ENCODE measurements at regions not wholly inside any gene's neighbourhood (a gene's known extent, or its start where the extent isn't known, plus 50 kb on each side); places are given as distances from the start of the nearest gene placed in this dataset.

DNA sequence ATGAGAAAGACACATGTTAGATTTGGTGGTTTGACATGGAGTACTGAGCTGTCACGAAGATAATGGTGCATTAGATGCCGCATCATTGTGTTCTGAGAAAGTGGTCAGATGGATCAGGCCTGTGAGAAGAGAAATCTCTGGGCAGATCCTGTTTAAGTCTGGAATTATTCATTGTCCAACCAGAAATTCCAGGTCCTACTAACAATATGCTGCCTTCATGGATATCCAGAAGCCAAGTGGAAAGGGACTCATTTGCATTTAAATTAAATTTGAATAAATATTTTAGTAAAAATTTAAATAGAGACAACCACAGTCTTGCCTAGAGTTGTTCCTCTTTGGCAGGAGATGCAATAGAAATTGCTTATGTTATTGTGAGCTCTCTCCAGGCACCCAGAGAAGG lies 330.5 kb upstream of the TMEM132C start:
- H4K20me1 ChIP-seq (ENCODE audit: insufficient read depth, low read length), result no peaks in the 10 kb centered on the region
- H3K27ac ChIP-seq (ENCODE audit: low read depth, low read length, poor library complexity, severe bottlenecking), result no peak overlapping the region
- CTCF ChIA-PET (ENCODE audit: unreplicated experiment), result no interaction called here
- TF ChIP-seq EZH2phosphoT487 (IDR thresholded peaks at IDR 0.05; ENCODE audit: borderline replicate concordance, low read depth, low read length) (no peak), CTCF (conservative IDR thresholded peaks at IDR 0.05; ENCODE audit: low read length) (no peak)
- H2AFZ ChIP-seq (ENCODE audit: low read length), result no peak overlapping the region
- no TSS peak for BruUV-seq (replicated peaks)
- no peaks in the 10 kb centered on the region for H3K79me2 ChIP-seq (ENCODE audit: insufficient read depth, low read depth, low read length)
- H3K4me1 ChIP-seq (ENCODE audit: insufficient read depth, low read length, poor library complexity, severe bottlenecking), result no peaks in the 10 kb centered on the region
- POLR2A ChIA-PET, result no interaction called here
- no peak overlapping the region for H3K4me3 ChIP-seq (ENCODE audit: low read depth, low read length, poor library complexity, severe bottlenecking)
- intact Hi-C loops (cut with micrococcal nuclease; ENCODE audit: unreplicated experiment), result no loop called here
- H3K36me3 ChIP-seq (ENCODE audit: insufficient read depth, low read length), result no peaks in the 10 kb centered on the region
- DNase-seq (ENCODE audit: low spot score), result no peak
- no peaks in the 10 kb centered on the region for H3K9me2 ChIP-seq (ENCODE audit: insufficient read depth, low read length)
- H3K4me2 ChIP-seq (ENCODE audit: low read length), result no peak overlapping the region
- no peaks in the 10 kb centered on the region for H3K9me3 ChIP-seq (ENCODE audit: low read length)

DNA sequence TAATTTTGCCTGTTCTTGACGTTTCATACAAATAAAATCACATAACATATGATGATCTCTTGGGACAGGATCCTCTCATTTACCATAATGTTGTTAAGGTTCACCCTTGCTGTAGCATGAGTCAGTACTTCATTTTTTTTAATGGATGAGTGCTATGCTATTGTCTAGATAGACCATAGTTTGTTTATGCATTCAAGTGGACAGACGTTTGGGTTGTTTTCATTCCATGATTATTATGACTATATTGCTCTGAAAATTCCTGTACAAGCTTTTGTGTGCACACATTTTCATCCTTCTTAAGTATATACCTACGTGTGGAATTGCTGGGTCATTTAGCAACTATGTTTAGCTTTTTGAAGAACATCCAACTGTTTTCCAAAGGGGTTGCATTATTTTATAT lies 325.6 kb upstream of the TMEM132C start:
- no peak for DNase-seq (ENCODE audit: low spot score)
- no peak overlapping the region for H3K27ac ChIP-seq (ENCODE audit: low read depth, low read length, poor library complexity, severe bottlenecking)
- H3K4me1 ChIP-seq (ENCODE audit: insufficient read depth, low read length, poor library complexity, severe bottlenecking), result no peaks in the 10 kb centered on the region
- H3K4me2 ChIP-seq (ENCODE audit: low read length), result no peak overlapping the region
- ChIA-PET POLR2A (interaction anchor here (0.6 kb wide), 1 partner anchor 235 kb away, joined by 3 read pairs; no protein-coding TSS in a partner anchor), CTCF (ENCODE audit: unreplicated experiment) (no interaction called here)
- no peak for TF ChIP-seq EZH2phosphoT487 (IDR thresholded peaks at IDR 0.05; ENCODE audit: borderline replicate concordance, low read depth, low read length)
- TF ChIP-seq CTCF (conservative IDR thresholded peaks at IDR 0.05; ENCODE audit: low read length), result no peak
- no peaks in the 10 kb centered on the region for H3K36me3 ChIP-seq (ENCODE audit: insufficient read depth, low read length)
- H3K79me2 ChIP-seq (ENCODE audit: insufficient read depth, low read depth, low read length), result no peaks in the 10 kb centered on the region
- no peak overlapping the region for H2AFZ ChIP-seq (ENCODE audit: low read length)
- H3K9me3 ChIP-seq (ENCODE audit: low read length), result no peaks in the 10 kb centered on the region
- intact Hi-C loops (cut with micrococcal nuclease; ENCODE audit: unreplicated experiment), result no loop called here
- no TSS peak for BruUV-seq (replicated peaks)
- no peaks in the 10 kb centered on the region for H4K20me1 ChIP-seq (ENCODE audit: insufficient read depth, low read length)
- no peak overlapping the region for H3K4me3 ChIP-seq (ENCODE audit: low read depth, low read length, poor library complexity, severe bottlenecking)
- no peaks in the 10 kb centered on the region for H3K9me2 ChIP-seq (ENCODE audit: insufficient read depth, low read length)

GRCh38 chr12:127942981-127943380 lies 324.0 kb upstream of the TMEM132C start:
- H3K27ac ChIP-seq (ENCODE audit: low read depth, low read length, poor library complexity, severe bottlenecking), result no peak overlapping the region
- ChIA-PET POLR2A (no interaction called here), CTCF (ENCODE audit: unreplicated experiment) (no interaction called here)
- BruUV-seq (replicated peaks), result no TSS peak
- no peaks in the 10 kb centered on the region for H4K20me1 ChIP-seq (ENCODE audit: insufficient read depth, low read length)
- no peak overlapping the region for H2AFZ ChIP-seq (ENCODE audit: low read length)
- no peaks in the 10 kb centered on the region for H3K4me1 ChIP-seq (ENCODE audit: insufficient read depth, low read length, poor library complexity, severe bottlenecking)
- H3K36me3 ChIP-seq (ENCODE audit: insufficient read depth, low read length), result no peaks in the 10 kb centered on the region
- no peak for TF ChIP-seq EZH2phosphoT487 (IDR thresholded peaks at IDR 0.05; ENCODE audit: borderline replicate concordance, low read depth, low read length)
- no peak overlapping the region for H3K4me2 ChIP-seq (ENCODE audit: low read length)
- no peaks in the 10 kb centered on the region for H3K9me2 ChIP-seq (ENCODE audit: insufficient read depth, low read length)
- intact Hi-C loops (cut with micrococcal nuclease; ENCODE audit: unreplicated experiment), result no loop called here
- H3K4me3 ChIP-seq (ENCODE audit: low read depth, low read length, poor library complexity, severe bottlenecking), result no peak overlapping the region
- H3K79me2 ChIP-seq (ENCODE audit: insufficient read depth, low read depth, low read length), result no peaks in the 10 kb centered on the region
- no peak for DNase-seq (ENCODE audit: low spot score)
- H3K9me3 ChIP-seq (ENCODE audit: low read length), result no peaks in the 10 kb centered on the region
